Astrocyte (in vitro differentiated cells and primary cell): ENCODE measurements at regions not wholly inside any gene's neighbourhood (a gene's known extent, or its start where the extent isn't known, plus 50 kb on each side); places are given as distances from the start of the nearest gene placed in this dataset.

Experiments used
- EZH2 ChIP-seq: IDR thresholded peaks from 2 replicates; pipeline ENCODE4 v1.6.1; 2012; ENCODE audit warnings: mild to moderate bottlenecking, low read length, inconsistent platforms; ENCODE audit not compliant: insufficient read depth
- TF ChIP-seq, protein P1 (sequence below): IDR thresholded peaks from 2 replicates; pipeline ENCODE4 v1.5.1; 2011; ENCODE audit warnings: low read depth, mild to moderate bottlenecking, inconsistent platforms, low read length, moderate library complexity; ENCODE audit not compliant: insufficient read depth

DNA sequence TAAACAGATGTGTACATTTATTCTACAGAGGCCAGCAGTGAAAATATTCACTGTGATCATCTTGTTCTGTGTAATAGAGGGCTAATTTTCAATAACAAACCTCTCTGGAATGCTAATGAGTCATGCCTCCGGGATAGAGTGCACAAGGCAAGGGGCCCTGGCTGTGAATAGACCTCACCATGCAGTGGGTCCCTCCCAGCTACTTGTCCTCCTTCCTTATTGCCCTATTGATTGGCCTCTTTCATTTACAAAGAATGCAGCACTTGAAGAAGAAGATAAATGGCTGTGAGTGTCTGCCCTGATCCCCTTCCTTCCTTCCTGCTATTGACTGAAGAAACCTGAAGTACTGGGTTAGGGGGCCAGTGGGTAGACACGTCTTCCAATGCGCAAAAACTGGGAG is 436.3 kb downstream of the WDR72 start:
- TF ChIP-seq, protein P1, sequence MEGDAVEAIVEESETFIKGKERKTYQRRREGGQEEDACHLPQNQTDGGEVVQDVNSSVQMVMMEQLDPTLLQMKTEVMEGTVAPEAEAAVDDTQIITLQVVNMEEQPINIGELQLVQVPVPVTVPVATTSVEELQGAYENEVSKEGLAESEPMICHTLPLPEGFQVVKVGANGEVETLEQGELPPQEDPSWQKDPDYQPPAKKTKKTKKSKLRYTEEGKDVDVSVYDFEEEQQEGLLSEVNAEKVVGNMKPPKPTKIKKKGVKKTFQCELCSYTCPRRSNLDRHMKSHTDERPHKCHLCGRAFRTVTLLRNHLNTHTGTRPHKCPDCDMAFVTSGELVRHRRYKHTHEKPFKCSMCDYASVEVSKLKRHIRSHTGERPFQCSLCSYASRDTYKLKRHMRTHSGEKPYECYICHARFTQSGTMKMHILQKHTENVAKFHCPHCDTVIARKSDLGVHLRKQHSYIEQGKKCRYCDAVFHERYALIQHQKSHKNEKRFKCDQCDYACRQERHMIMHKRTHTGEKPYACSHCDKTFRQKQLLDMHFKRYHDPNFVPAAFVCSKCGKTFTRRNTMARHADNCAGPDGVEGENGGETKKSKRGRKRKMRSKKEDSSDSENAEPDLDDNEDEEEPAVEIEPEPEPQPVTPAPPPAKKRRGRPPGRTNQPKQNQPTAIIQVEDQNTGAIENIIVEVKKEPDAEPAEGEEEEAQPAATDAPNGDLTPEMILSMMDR = no peak
- TF ChIP-seq EZH2 = no peak
